HG03196 (cell line): ENCODE measurements at regions not wholly inside any gene's neighbourhood (a gene's known extent, or its start where the extent isn't known, plus 50 kb on each side); places are given as distances from the start of the nearest gene placed in this dataset.
"Not testable (repeated sequence)": the region's sequence is repeated elsewhere in the genome, so short reads cannot be mapped to it uniquely, and the experiment has no call there.

ENCODE experiments used
- ATAC-seq: cut with Tn5 transposase; IDR thresholded peaks from one replicate; pipeline ENCODE4 v1.9.1; 2021; ENCODE audit not compliant: unreplicated experiment

GRCh38 chr4:174183259-174183658, 100.2 kb downstream of the FBXO8 start:
- ATAC-seq = no peak

DNA sequence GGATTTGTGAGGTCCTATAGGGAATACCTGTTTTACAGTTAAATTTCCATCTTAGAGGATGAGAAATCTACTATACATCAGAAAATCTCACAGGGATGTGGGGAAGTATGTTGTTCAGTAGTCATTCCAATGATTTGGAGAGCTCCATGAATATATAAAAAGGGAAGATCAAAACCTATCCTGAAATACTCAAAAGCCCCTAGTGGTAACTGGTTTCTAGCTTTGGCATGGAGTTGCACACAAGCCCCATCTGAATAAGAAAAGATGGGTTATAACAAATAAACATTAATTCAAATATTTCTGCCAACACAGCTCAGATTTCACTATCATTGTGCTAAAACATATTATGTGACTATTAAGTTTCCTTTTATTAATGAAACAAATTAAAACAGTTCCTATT, 101.6 kb downstream of the FBXO8 start:
- no peak for ATAC-seq

DNA sequence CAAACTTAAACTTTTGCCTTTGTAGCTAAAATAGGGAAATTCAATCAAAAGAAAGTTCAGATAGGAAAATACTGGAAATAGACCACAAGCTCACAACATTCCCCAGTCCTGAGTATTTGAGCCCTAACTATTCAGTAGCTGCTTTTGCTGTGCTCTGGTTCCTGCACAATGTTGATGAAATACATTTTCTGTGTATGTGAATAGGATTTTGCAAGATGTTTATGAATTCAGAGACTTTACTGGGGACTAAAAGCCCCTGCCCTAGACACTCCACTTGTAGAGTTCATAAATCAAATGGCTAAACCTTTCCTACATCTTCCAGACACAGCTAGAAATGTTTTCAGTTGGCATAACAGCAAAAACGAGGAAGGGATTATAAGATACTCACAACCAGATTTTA, 105.9 kb downstream of the FBXO8 start:
- no peak for ATAC-seq

DNA sequence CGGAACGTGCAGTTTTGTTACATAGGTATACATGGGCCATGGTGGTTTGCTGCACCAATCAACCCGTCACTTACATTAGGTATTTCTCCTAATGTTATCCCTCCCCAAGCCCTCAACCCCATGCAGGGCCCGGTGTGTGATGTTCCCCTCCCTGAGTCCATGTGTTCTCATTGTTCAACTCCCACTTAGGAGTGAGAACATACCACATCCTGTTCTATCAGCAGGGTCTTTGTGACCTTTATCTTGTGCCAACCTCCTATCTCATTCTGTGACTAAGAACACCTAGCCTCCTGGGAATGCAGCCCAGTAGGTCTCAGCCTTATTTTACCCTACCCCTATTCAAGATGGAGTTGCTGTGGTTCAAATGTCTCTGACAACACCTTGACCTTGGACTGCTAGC, 107.6 kb downstream of the FBXO8 start:
- not testable (repeated sequence) for ATAC-seq

GRCh38 chr4:174173360-174173759, 110.1 kb downstream of the FBXO8 start:
- ATAC-seq = no peak

DNA sequence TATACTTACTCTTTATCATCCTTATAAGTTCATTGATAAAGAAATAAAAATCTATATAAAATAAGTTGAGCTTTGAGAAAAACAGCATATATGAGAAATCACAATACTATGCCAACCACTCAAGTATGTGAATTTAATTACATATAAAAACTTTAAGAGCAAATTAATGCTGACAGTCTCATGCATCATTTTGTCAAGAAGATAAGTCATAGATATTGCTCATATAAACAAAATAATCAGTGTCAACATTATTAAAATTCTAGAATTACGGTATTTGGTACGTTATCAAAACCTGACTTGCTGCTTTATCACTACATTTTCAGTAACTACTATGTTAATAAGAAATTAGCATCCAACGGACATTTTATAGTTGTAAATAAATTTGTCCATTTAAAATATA, 111.2 kb downstream of the FBXO8 start:
- ATAC-seq = no peak

DNA sequence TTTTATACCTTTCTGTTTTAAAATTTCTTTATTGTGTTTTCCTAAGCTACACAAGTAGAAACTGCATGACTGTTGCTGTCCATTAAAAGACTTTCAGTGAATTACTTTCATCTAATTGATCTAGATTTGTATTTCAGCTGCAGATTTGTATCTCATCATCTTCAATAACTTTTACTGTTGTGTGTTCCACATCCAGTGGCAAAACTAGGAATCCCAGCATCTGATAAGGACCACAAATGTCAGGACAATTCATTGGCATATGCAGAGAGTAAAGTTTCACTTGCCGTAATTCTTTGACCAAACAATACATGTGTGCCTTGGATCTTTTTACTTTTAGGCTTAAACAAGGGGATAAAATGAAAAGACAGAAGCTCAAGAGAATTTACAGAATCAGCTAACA, 112.6 kb downstream of the FBXO8 start:
- ATAC-seq = no peak

DNA sequence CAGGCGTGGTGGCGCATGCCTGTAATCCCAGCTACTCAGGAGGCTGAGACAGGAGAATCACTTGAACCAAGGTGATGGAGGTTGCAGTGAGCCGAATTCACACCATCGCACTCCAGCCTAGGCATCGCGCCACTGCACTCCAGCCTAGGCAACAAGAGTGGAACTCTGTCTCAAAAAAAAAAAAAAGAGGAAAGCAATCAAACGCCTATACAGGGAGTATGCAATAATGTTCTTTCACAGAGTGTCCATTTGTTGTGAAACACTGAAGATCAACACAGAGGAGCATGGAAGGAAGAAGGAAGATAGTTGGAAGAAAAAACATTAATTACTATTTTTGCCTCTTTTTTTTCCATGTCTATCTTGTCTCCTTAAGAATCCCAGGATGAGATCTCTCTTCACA, 113.4 kb downstream of the FBXO8 start:
- ATAC-seq = no peak

DNA sequence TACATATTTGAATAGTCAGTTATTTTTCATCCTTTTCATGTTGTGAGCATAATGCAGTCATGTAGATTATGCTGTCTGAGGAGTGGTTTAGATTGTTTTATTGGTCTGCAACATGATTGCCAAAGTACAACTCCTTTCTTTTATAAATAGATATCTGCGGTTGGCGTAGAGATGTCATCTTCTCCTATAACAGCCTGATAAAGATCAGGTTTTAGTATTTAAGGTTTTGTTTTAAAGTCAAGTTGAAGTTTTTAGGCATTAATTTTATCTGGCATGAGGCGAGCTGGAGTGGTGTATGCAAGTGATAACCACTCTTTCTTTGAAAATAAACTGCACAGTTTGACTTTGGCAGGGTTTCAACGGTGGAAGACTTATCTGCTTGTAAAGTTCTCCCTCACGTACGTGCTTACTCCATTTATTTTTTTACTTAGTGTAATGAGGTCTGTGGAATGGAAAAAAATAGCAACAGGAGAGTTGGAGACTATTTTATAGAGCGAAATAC, 126.3 kb downstream of the FBXO8 start:
- ATAC-seq = no peak

DNA sequence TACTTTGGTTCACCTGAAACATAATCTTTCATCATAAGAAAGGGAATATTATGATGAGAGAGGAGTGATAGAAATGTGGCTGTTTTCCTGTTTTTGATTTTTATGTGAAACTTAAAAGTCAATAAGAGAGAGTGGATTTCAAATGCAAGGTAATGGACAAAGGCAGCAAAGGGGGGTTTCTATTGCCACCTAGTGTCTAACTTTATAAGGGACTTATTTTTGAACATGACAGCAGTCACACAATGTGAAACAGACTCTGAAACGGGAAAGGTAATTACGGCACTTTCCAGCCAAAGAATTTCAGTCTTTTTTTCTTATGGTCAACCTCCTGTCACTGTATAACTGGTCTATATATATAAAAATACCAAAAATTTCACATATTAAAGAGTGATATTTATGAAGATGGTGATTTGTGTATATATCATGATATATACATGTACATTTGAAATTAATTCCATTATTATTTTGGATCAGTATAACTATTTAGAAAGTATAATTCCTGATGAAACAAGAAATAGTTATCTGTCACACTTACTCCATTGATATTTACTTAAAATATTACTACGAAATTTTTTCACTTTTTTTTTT, 127.1 kb downstream of the FBXO8 start:
- ATAC-seq = peak; percentile 86

DNA sequence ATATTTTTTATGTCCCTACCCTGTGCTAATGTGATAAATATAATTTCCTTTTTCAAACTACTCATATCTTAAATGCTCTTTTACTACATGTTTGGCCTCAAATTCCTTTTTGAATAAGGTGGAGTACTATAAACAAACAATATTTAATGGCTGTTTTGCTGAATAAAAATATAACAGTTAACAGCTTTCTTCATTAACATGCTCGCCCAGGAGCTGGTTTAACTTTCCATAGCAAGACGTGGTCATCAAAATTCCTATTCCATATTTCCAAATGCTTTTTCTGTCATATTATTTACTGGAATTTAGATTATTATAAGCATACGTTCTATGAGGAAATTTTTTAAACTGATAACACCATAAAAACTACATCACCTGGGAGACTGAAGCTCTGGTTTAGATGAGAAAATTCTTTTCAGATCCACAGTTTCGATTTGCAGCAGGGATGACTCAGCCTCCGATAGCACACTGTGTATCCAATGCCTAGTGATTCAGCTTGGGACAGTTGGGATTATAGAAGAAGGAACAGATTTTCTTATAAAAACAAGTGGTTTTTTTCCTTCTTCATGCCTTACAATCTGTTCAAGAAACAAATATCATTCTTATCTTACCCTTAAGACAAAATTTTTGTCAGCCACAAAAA, 129.1 kb downstream of the FBXO8 start:
- ATAC-seq = no peak

DNA sequence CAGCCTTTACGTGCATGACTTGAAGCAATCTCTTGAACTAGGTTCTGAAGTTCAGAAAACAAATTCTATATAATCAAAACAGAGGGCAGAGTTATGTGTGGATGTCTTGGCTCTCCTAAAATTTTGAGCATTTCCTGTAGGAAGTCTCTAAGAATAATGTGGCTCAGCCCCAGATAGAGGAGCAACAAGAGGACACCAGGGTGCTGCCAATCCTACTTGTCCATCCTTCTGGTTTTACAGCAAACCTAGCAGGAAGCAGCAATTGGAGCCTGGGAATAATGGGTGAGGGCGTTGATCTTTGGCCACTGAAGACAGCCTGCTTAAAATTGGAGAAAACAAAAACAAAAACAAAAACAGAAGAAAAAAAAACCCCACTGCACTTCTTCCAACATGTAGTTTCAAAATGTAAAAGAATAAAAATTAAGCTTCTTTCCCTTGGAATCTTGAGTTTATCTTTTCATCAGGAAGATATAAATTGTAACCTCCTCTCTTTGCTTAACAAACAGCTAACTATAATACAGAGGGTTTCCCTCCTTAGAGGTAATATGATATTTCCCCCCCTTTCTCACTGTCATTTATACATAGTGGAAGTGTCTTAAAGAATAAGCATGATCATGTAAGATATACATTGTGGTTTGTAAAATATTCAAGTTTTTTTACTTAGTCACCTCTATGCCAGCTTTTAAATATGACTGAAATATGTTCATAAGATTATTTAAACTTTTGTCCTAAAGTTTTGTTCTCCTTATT, 130.6 kb downstream of the FBXO8 start:
- no peak for ATAC-seq

DNA sequence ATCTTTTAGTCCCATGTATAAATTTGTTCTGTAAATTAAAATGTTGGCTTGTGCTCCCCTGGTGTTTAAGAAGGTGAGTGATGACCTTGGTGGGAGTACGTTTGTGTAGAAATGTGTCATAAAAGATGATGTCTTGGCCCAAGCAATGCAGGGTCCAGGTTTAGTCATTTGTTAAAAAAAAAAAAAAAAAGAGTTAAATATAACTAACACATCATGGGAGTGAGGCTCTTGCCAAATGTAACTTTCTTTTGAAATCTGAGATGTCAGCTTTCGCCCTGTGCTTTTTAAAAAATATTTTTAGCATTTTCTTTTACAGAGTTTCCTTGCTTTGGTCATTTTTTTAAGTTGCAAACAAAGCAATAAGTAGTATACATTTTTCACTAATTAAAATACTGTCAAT, 135.6 kb downstream of the FBXO8 start:
- no peak for ATAC-seq

GRCh38 chr4:174144106-174144505, 139.4 kb downstream of the FBXO8 start:
- ATAC-seq = no peak

- no peak for ATAC-seq
These were observed 141.6 kb downstream of the FBXO8 start for GRCh38 chr4:174141876-174142275.

DNA sequence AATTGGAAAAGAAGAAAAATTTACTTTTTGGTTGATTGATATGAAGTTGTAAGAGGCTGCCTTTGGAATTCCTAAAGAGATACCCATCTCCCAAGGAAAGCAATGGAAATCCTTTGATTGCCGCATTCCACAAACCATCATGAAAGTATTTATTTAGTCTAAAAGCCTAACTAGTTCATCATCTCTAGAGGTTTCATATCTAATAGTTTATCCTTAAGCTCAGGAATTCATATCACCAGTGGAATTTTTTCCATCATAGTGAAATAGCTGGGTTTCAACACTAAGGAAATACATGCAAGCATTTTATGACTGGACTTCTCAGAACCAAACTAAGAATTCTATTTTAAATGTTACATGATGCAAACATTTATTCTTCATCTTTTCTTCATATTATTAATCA, 144.9 kb downstream of the FBXO8 start:
- no peak for ATAC-seq

DNA sequence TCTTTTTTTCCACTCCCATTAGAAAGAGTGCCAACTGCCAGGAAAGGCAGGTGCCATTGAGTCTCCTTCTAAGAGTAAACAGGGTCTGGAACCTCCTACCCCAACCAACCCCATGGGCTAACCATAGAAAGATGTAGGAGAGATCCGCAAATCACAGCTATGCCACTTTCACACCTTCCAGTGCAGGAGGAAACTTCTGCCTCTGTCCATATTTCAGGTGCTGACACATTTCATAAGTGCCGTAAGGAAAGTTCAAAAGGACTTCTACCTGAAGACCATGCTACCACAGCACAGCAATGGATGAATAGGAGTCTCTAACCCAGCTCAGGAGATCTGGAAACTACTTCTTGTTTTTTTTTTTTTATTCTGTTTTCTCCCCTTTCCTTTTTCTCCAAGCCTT, 145.8 kb downstream of the FBXO8 start:
- ATAC-seq = no peak

GRCh38 chr4:174135936-174136406, 147.5 kb downstream of the FBXO8 start:
- ATAC-seq = no peak

GRCh38 chr4:174135530-174135929, 147.9 kb downstream of the FBXO8 start:
- ATAC-seq = no peak

DNA sequence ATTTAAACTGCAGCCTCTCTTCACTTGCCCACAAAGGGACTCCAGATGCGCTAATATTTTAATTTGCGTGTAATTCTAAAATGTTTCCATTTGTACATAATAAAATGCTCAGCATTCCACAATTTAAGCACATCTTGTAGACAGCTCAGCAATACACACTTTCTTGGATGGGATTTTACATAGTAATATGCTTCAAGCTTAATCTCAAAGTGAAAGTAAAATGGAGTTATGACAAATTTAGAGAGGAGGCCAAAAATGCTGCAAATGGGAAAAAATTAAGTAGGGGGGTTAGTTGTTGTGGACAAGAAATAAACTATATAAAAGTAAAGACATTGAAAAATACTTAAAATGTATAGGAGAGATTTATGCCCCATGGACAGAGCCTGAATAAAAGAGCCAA, 149.1 kb downstream of the FBXO8 start:
- no peak for ATAC-seq

DNA sequence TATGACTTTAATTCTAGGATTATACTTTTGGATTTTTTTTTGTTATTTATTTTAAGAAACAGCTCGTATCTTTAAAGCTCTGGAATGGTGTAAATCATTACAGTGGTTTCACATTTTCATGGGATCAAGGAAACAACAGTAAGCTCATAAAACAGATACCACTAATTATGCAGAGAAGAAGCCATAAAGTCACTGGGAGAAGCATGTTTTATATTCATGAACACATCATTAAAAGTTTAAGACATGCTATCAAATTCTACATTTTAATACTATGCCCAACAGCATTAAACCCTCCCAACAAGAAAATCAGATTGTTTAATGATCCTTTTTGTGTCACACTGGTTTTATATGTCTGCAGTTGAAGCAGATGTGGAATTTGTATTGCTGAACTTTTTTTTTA, 149.9 kb downstream of the FBXO8 start:
- ATAC-seq = no peak

GRCh38 chr4:174131901-174132300, 151.6 kb downstream of the FBXO8 start:
- ATAC-seq = no peak
